HL-60 (cell line): ENCODE measurements at regions not wholly inside any gene's neighbourhood (a gene's known extent, or its start where the extent isn't known, plus 50 kb on each side); places are given as distances from the start of the nearest gene placed in this dataset.

Experiments used
- DNase-seq, 2 experiments: peaks; one replicate each; pipeline ENCODE4 v3.0.0-alpha.2; 2010 to 2020; ENCODE audit warnings: low read depth in 1 of 2, low spot score in 1 of 2
- H3K27ac ChIP-seq: fragments of 250-450 bp; sonication (Bioruptor Pico); replicated peaks from 2 replicates; pipeline ENCODE4 v1.5.1; 2020; ENCODE audit warnings: mild to moderate bottlenecking, moderate library complexity
- H3K27me3 ChIP-seq: fragments of 250-450 bp; sonication (Bioruptor Pico); 2 replicates; pipeline ENCODE4 v1.5.1; 2021; ENCODE audit warnings: mild to moderate bottlenecking, moderate library complexity; ENCODE audit not compliant: insufficient read depth, poor library complexity, severe bottlenecking
- H3K4me3 ChIP-seq: replicated peaks from 2 replicates; pipeline ENCODE4 v1.5.1; 2011; ENCODE audit warnings: mild to moderate bottlenecking, control low read depth, low read length; ENCODE audit not compliant: insufficient read depth
- CTCF ChIP-seq: IDR thresholded peaks from one replicate; pipeline ENCODE4 v1.5.1; 2011; ENCODE audit warnings: low read length, control low read depth, inconsistent platforms; ENCODE audit not compliant: insufficient read depth
- GABPA ChIP-seq: IDR thresholded peaks from 2 replicates; pipeline ENCODE4 v1.6.1; 2012; ENCODE audit warnings: low read depth
- POLR2AphosphoS5 ChIP-seq: IDR thresholded peaks from 2 replicates; pipeline ENCODE4 v1.6.1; 2012; ENCODE audit warnings: low read depth
- REST ChIP-seq: IDR thresholded peaks from 2 replicates; pipeline ENCODE4 v1.6.1; 2012; ENCODE audit warnings: low read depth; ENCODE audit not compliant: insufficient replicate concordance
- SPI1 ChIP-seq: IDR thresholded peaks from 2 replicates; pipeline ENCODE4 v1.6.1; 2012; ENCODE audit warnings: low read depth, mild to moderate bottlenecking, borderline replicate concordance

GRCh38 chr3:94429517-94429916 is 366.7 kb downstream of the NSUN3 start:
- DNase-seq, result no peak
- Histone ChIP-seq H3K27ac (no peak overlapping the region), H3K27me3 (no peaks in the 10 kb centered on the region), H3K4me3 (no peak overlapping the region)
- TF ChIP-seq GABPA (no peak), CTCF (no peak), REST (no peak), POLR2AphosphoS5 (no peak), SPI1 (no peak)

GRCh38 chr3:94431876-94432570 is 369.2 kb downstream of the NSUN3 start:
- TF ChIP-seq SPI1 (no peak), GABPA (no peak), CTCF (no peak), REST (no peak), POLR2AphosphoS5 (no peak)
- DNase-seq, result no peak
- Histone ChIP-seq H3K27me3 (no peaks in the 10 kb centered on the region), H3K4me3 (no peak overlapping the region), H3K27ac (no peak overlapping the region)

- no peak overlapping the region for H3K27ac ChIP-seq
- DNase-seq, result no peak
Measured at GRCh38 chr3:94433811-94434210, 370.9 kb downstream of the NSUN3 start.

More at GRCh38 chr3:94433811-94434210, 370.9 kb downstream of the NSUN3 start:
- Histone ChIP-seq H3K27me3 (no peaks in the 10 kb centered on the region), H3K4me3 (no peak overlapping the region)
- TF ChIP-seq SPI1 (no peak), CTCF (no peak), GABPA (no peak), POLR2AphosphoS5 (no peak), REST (no peak)
